IMR-90 (cell line): ENCODE measurements at regions not wholly inside any gene's neighbourhood (a gene's known extent, or its start where the extent isn't known, plus 50 kb on each side); places are given as distances from the start of the nearest gene placed in this dataset.

ENCODE experiments used
- ATAC-seq: fragments of 200-7000 bp; cut with Tn5 transposase; 2 replicates; pipeline ENCODE4 v1.9.1; 2020; ENCODE audit warnings: low read depth, mild to moderate bottlenecking, moderate library complexity
- BruUV-seq: library from RNA; stranded (reverse); fragments of 400-500 nt; replicated peaks from 2 replicates; lab custom pipeline; 2021; lab: Mats Ljungman, UMichigan
- CTCF ChIA-PET: fragments of 300-600 bp; formaldehyde crosslinking; extraction: SDS; loops from one replicate; lab custom pipeline; 2021; ENCODE audit warnings: antibody characterized with exemption; lab: Yijun Ruan, JAX
- POLR2A ChIA-PET: fragments of 300-600 bp; sonication (Branson Sonifier 250); formaldehyde crosslinking; loops from one replicate; lab custom pipeline; 2022; ENCODE audit warnings: antibody characterized with exemption; ENCODE audit not compliant: unreplicated experiment; lab: Charles Lee
- DNase-seq: peaks from one replicate; pipeline ENCODE4 v3.0.0; 2013
- H2AFZ ChIP-seq: replicated peaks from 2 replicates; pipeline ENCODE3; 2013; ENCODE audit warnings: low read length, mild to moderate bottlenecking; ENCODE audit not compliant: poor library complexity
- H2AK5ac ChIP-seq: 2 replicates; pipeline ENCODE4 v1.6.1; 2013; ENCODE audit warnings: low read depth, low read length, inconsistent platforms
- H2AK9ac ChIP-seq: replicated peaks from 2 replicates; pipeline ENCODE3; 2013; ENCODE audit warnings: mild to moderate bottlenecking, low read depth, low read length, moderate library complexity; ENCODE audit not compliant: poor library complexity
- H2BK120ac ChIP-seq: 2 replicates; pipeline ENCODE4 v1.6.1; 2013; ENCODE audit warnings: low read depth, low read length, inconsistent platforms
- H2BK15ac ChIP-seq: 3 replicates; pipeline ENCODE4 v1.6.1; 2013; ENCODE audit warnings: low read depth, low read length, inconsistent platforms
- H2BK20ac ChIP-seq: 2 replicates; pipeline ENCODE4 v1.6.1; 2013; ENCODE audit warnings: low read depth, mild to moderate bottlenecking, inconsistent platforms, low read length, moderate library complexity
- H2BK5ac ChIP-seq: 2 replicates; pipeline ENCODE4 v1.6.1; 2013; ENCODE audit warnings: mild to moderate bottlenecking, low read depth, low read length, inconsistent platforms; ENCODE audit not compliant: poor library complexity, severe bottlenecking
- H3K14ac ChIP-seq: replicated peaks from 2 replicates; pipeline ENCODE4 v1.6.1; 2013; ENCODE audit warnings: low read depth, low read length, inconsistent platforms
- H3K18ac ChIP-seq: 2 replicates; pipeline ENCODE4 v1.6.1; 2013; ENCODE audit warnings: low read depth, low read length, control low read depth
- H3K23ac ChIP-seq: 2 replicates; pipeline ENCODE4 v1.6.1; 2013; ENCODE audit warnings: low read depth, low read length, inconsistent platforms
- H3K27ac ChIP-seq: 2 replicates; pipeline ENCODE4 v1.5.1; 2013; ENCODE audit warnings: mild to moderate bottlenecking, control low read depth, low read length; ENCODE audit not compliant: insufficient read depth
- H3K27me3 ChIP-seq: 2 replicates; pipeline ENCODE4 v1.6.1; 2013; ENCODE audit warnings: low read length; ENCODE audit not compliant: control insufficient read depth, insufficient read depth
- H3K36me3 ChIP-seq: 2 replicates; pipeline ENCODE4 v1.6.1; 2013; ENCODE audit warnings: low read length, mixed read lengths; ENCODE audit not compliant: control insufficient read depth, insufficient read depth
- H3K4ac ChIP-seq: 2 replicates; pipeline ENCODE4 v1.6.1; 2013; ENCODE audit warnings: low read depth, low read length, inconsistent platforms
- H3K4me1 ChIP-seq: 2 replicates; pipeline ENCODE4 v1.6.1; 2013; ENCODE audit warnings: low read length, mixed read lengths; ENCODE audit not compliant: control insufficient read depth, insufficient read depth
- H3K4me2 ChIP-seq: 2 replicates; pipeline ENCODE4 v1.6.1; 2013; ENCODE audit warnings: low read depth, mild to moderate bottlenecking, control low read depth, low read length, moderate library complexity
- H3K4me3 ChIP-seq: 2 replicates; pipeline ENCODE4 v1.5.1; 2013; ENCODE audit warnings: low read depth, mild to moderate bottlenecking, control low read depth, low read length, moderate library complexity; ENCODE audit not compliant: insufficient read depth
- H3K56ac ChIP-seq: 2 replicates; pipeline ENCODE4 v1.6.1; 2013; ENCODE audit warnings: low read length, inconsistent platforms; ENCODE audit not compliant: insufficient read depth; ENCODE audit errors: extremely low read depth
- H3K79me1 ChIP-seq, 2 experiments: 2 replicates each; pipeline ENCODE4 v1.6.1; 2013; ENCODE audit warnings: low read length in 2 of 2, inconsistent platforms in 1 of 2, low read depth in 1 of 2
- H3K9ac ChIP-seq: 2 replicates; pipeline ENCODE4 v1.6.1; 2013; ENCODE audit warnings: low read depth, low read length, control low read depth
- H3K9me1 ChIP-seq: 2 replicates; pipeline ENCODE4 v1.6.1; 2013; ENCODE audit warnings: low read length, inconsistent platforms; ENCODE audit not compliant: insufficient read depth
- H3K9me3 ChIP-seq: 2 replicates; pipeline ENCODE4 v1.6.1; 2013; ENCODE audit warnings: low read length; ENCODE audit not compliant: control insufficient read depth, insufficient read depth
- H4K20me1 ChIP-seq: 2 replicates; pipeline ENCODE4 v1.6.1; 2013; ENCODE audit warnings: low read length, inconsistent platforms; ENCODE audit not compliant: insufficient read depth
- H4K5ac ChIP-seq: 2 replicates; pipeline ENCODE4 v1.6.1; 2013; ENCODE audit warnings: mild to moderate bottlenecking, low read depth, low read length, control low read depth
- H4K8ac ChIP-seq, 2 experiments: 2 replicates each; pipeline ENCODE4 v1.6.1; 2013; ENCODE audit warnings: low read depth in 2 of 2, low read length in 2 of 2, control low read depth in 1 of 2, inconsistent platforms in 1 of 2
- H4K91ac ChIP-seq: 2 replicates; pipeline ENCODE4 v1.6.1; 2013; ENCODE audit warnings: low read depth, low read length, inconsistent platforms; ENCODE audit not compliant: insufficient read depth
- BHLHE40 ChIP-seq: fragments of 150-350 bp; IDR thresholded peaks from 2 replicates; pipeline ENCODE4 v1.6.1; 2016; ENCODE audit warnings: mild to moderate bottlenecking, low read depth, low read length
- MXI1 ChIP-seq: IDR thresholded peaks from 2 replicates; pipeline ENCODE4 v1.6.1; 2012; ENCODE audit warnings: low read depth, mild to moderate bottlenecking, low read length, moderate library complexity, borderline replicate concordance
- POLR2A ChIP-seq: IDR thresholded peaks from 2 replicates; pipeline ENCODE4 v1.6.1; 2012; ENCODE audit warnings: mild to moderate bottlenecking, low read depth, low read length
- RAD21 ChIP-seq: IDR thresholded peaks from 2 replicates; pipeline ENCODE4 v1.6.1; 2012; ENCODE audit warnings: low read length, improper control_type of control experiment
- RCOR1 ChIP-seq: IDR thresholded peaks from 2 replicates; pipeline ENCODE4 v1.6.1; 2012; ENCODE audit warnings: mild to moderate bottlenecking, low read length, improper control_type of control experiment; ENCODE audit not compliant: insufficient replicate concordance
- WGBS, 2 experiments: methylation state at CpG; one replicate each; pipeline versions ENCODE4 v1.1.5 to v1.1.7; 2013; ENCODE audit warnings: missing lambda C conversion rate in 2 of 2; ENCODE audit not compliant: insufficient read length in 1 of 2; ENCODE audit errors: extremely low coverage in 2 of 2; 5-methylcytosine and 5-hydroxymethylcytosine counted together
- dilution Hi-C: fragments of 300-500 bp; cut with HindIII; formaldehyde crosslinking; loops from one replicate; pipeline ENCODE4 v1.14.3; 2018; ENCODE audit warnings: low sequenced_read_pairs; ENCODE audit not compliant: unreplicated experiment
- in situ Hi-C: fragments of 300-500 bp; cut with MboI; formaldehyde crosslinking; loops from 3 replicates; pipeline ENCODE4 v1.14.3; 2019; ENCODE audit warnings: low sequenced_read_pairs, inconsistent platforms, mixed read lengths
- intact Hi-C: fragments of 100-400 bp; cut with micrococcal nuclease; formaldehyde crosslinking; loops from 2 replicates; pipeline ENCODE4 v1.10.0; 2022
- TF ChIP-seq, protein P1 (sequence below): conservative IDR thresholded peaks from 2 replicates; pipeline ENCODE4 v1.5.1; 2012; ENCODE audit warnings: mild to moderate bottlenecking, low read depth, low read length, improper control_type of control experiment
- TF ChIP-seq, protein P2 (sequence below): fragments of 150-350 bp; IDR thresholded peaks from 2 replicates; pipeline ENCODE4 v1.6.1; 2017; ENCODE audit warnings: mild to moderate bottlenecking, antibody characterized with exemption, low read length, low read depth
- TF ChIP-seq, protein P3 (sequence below): fragments of 150-350 bp; IDR thresholded peaks from 2 replicates; pipeline ENCODE4 v1.6.1; 2016; ENCODE audit warnings: low read depth, mild to moderate bottlenecking, low read length, moderate library complexity, borderline replicate concordance

DNA sequence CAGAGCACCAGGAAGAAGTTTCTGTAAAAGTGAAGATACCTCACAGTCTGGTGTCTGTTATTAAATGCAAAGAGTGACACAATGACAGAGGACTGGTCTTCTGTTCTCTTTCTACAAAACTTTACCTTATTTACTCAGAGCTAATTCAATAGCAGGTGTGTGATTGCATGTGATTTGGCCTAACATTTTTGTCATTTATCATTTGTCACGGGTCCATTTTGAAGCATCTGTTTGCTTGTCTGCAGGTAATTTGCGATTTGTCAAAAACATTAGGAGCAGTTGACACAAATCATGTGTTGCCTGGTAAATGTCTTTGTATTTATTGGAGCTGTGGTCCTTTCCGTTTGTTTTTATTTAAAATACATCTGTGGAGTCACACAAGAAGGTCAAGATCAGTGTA lies 1232.4 kb downstream of the STIM2 start:
- POLR2A ChIA-PET: no interaction called here
- no peak overlapping the region for H3K9ac ChIP-seq
- no peak overlapping the region for H2BK20ac ChIP-seq
- H3K14ac ChIP-seq: no peak overlapping the region
- H2BK120ac ChIP-seq: no peak overlapping the region
- H4K5ac ChIP-seq: no peak overlapping the region
- no peaks in the 10 kb centered on the region for H3K27me3 ChIP-seq
- intact Hi-C loops: no loop called here
- no peak overlapping the region for H3K4me2 ChIP-seq
- no peak for TF ChIP-seq POLR2A
- no peak for TF ChIP-seq RCOR1
- TF ChIP-seq MXI1: no peak
- TF ChIP-seq BHLHE40: no peak
- TF ChIP-seq, protein P1, sequence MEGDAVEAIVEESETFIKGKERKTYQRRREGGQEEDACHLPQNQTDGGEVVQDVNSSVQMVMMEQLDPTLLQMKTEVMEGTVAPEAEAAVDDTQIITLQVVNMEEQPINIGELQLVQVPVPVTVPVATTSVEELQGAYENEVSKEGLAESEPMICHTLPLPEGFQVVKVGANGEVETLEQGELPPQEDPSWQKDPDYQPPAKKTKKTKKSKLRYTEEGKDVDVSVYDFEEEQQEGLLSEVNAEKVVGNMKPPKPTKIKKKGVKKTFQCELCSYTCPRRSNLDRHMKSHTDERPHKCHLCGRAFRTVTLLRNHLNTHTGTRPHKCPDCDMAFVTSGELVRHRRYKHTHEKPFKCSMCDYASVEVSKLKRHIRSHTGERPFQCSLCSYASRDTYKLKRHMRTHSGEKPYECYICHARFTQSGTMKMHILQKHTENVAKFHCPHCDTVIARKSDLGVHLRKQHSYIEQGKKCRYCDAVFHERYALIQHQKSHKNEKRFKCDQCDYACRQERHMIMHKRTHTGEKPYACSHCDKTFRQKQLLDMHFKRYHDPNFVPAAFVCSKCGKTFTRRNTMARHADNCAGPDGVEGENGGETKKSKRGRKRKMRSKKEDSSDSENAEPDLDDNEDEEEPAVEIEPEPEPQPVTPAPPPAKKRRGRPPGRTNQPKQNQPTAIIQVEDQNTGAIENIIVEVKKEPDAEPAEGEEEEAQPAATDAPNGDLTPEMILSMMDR: no peak
- TF ChIP-seq, protein P2, sequence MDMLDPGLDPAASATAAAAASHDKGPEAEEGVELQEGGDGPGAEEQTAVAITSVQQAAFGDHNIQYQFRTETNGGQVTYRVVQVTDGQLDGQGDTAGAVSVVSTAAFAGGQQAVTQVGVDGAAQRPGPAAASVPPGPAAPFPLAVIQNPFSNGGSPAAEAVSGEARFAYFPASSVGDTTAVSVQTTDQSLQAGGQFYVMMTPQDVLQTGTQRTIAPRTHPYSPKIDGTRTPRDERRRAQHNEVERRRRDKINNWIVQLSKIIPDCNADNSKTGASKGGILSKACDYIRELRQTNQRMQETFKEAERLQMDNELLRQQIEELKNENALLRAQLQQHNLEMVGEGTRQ: no peak
- no peak for TF ChIP-seq RAD21
- TF ChIP-seq, protein P3, sequence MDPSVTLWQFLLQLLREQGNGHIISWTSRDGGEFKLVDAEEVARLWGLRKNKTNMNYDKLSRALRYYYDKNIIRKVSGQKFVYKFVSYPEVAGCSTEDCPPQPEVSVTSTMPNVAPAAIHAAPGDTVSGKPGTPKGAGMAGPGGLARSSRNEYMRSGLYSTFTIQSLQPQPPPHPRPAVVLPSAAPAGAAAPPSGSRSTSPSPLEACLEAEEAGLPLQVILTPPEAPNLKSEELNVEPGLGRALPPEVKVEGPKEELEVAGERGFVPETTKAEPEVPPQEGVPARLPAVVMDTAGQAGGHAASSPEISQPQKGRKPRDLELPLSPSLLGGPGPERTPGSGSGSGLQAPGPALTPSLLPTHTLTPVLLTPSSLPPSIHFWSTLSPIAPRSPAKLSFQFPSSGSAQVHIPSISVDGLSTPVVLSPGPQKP: no peak
- no TSS peak for BruUV-seq
- no peak overlapping the region for H2AK5ac ChIP-seq
- H2BK5ac ChIP-seq: no peak overlapping the region
- in situ Hi-C loops: no loop called here
- H3K56ac ChIP-seq: no peak overlapping the region
- CTCF ChIA-PET: no interaction called here
- H3K4me1 ChIP-seq: no peaks in the 10 kb centered on the region
- no peak for ATAC-seq
- H4K91ac ChIP-seq: no peak overlapping the region
- no peak overlapping the region for H3K4me3 ChIP-seq
- H4K8ac ChIP-seq: no peak overlapping the region
- H3K27ac ChIP-seq: no peak overlapping the region
- H3K23ac ChIP-seq: no peak overlapping the region
- no peaks in the 10 kb centered on the region for H4K20me1 ChIP-seq
- H3K9me1 ChIP-seq: no peaks in the 10 kb centered on the region
- no peak for DNase-seq
- no CpG with 5 or more reads among the region's 3 CpGs for WGBS, 2 experiments
- dilution Hi-C loops: no loop called here
- no peak overlapping the region for H2AK9ac ChIP-seq
- no peaks in the 10 kb centered on the region for H3K9me3 ChIP-seq
- no peak overlapping the region for H3K18ac ChIP-seq
- no peak overlapping the region for H2AFZ ChIP-seq
- no peak overlapping the region for H2BK15ac ChIP-seq
- H3K36me3 ChIP-seq: no peaks in the 10 kb centered on the region
- no peaks in the 10 kb centered on the region for H3K79me1 ChIP-seq
- no peak overlapping the region for H3K4ac ChIP-seq
